Jurkat, Clone E6-1 (cell line): ENCODE measurements at regions not wholly inside any gene's neighbourhood (a gene's known extent, or its start where the extent isn't known, plus 50 kb on each side); places are given as distances from the start of the nearest gene placed in this dataset.
A peak's percentile ranks its signal among the peaks of the same experiment; 100 is the strongest.
"Not testable (repeated sequence)": the region's sequence is repeated elsewhere in the genome, so short reads cannot be mapped to it uniquely, and the experiment has no call there.

ENCODE experiments used
- DNase-seq: peaks from one replicate; pipeline ENCODE4 v3.0.0-alpha.2; 2011; ENCODE audit warnings: low read depth, low spot score
- H3K4me3 ChIP-seq: 2 replicates; pipeline ENCODE4 v1.5.1; 2011; ENCODE audit warnings: mild to moderate bottlenecking, low read length, control low read depth, moderate library complexity

GRCh38 chr1:199466961-199467360 lies 560.5 kb upstream of the NR5A2 start:
- DNase-seq = no peak
- H3K4me3 ChIP-seq = no peak overlapping the region

DNA sequence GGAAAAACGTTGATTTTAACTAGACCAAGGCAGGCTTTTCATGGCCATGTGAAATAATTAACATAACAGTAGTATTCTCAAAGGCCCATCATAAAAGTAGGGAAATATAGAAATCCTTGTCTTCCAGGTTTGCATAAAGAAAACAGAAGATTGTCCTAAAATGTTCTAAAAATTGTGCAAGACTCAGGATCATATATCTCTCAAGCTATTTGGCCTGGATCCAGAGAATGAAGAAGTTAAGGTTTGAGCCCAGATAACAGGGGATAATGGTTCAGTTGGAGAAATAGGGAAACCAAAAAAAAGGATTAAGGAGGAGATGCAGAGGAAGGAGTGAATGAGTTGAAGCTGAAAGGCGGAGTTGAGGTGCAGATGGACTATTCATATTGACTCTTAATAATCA lies 555.5 kb upstream of the NR5A2 start:
- H3K4me3 ChIP-seq = no peak overlapping the region
- no peak for DNase-seq

- DNase-seq = no peak
- no peak overlapping the region for H3K4me3 ChIP-seq
Observed at GRCh38 chr1:199472978-199473377, 554.5 kb upstream of the NR5A2 start.

- H3K4me3 ChIP-seq = no peak overlapping the region
- DNase-seq = no peak
Observed at GRCh38 chr1:199474738-199475137, 552.8 kb upstream of the NR5A2 start.

GRCh38 chr1:199482426-199482825 lies 545.1 kb upstream of the NR5A2 start:
- H3K4me3 ChIP-seq = no peak overlapping the region
- no peak for DNase-seq

DNA sequence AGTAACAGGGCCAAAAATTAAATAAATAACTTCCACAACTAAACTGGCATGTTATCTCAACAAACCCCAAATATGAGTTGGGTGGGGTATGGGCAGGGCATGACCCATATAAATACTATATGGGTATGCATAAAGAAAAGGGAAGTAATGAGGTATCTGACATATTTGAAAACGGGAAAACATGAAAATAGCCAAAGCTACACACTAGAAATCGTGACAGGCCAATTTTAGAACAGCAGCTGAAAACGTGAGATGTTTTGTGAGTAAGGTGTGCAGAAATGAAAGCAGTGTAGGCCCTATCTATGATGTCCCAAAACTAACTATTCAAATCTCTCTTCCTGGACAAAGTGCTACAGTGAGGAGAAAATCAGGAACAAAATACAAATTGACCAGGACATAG lies 537.9 kb upstream of the NR5A2 start:
- no peak overlapping the region for H3K4me3 ChIP-seq
- DNase-seq = no peak

GRCh38 chr1:199490769-199491527 lies 536.6 kb upstream of the NR5A2 start:
- no peak overlapping the region for H3K4me3 ChIP-seq
- no peak for DNase-seq

DNA sequence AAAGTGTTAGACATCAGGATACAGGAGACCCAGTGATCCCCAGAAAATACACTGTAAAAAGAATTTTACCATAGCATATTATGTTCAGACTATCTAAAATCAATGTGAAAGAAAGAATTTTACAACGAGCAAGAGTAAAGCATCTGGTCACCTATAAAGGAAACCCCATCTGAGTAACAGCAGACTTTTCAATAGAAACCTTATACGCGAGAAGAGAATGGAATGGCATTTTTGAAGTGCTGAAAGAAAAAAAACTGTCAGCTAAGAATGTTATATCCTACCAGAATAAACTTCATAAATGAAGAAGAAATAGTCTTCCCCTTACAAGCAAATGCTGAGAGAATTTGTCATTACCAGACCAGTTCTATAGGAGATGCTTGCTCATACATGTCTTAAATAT lies 532.1 kb upstream of the NR5A2 start:
- DNase-seq = no peak

DNA sequence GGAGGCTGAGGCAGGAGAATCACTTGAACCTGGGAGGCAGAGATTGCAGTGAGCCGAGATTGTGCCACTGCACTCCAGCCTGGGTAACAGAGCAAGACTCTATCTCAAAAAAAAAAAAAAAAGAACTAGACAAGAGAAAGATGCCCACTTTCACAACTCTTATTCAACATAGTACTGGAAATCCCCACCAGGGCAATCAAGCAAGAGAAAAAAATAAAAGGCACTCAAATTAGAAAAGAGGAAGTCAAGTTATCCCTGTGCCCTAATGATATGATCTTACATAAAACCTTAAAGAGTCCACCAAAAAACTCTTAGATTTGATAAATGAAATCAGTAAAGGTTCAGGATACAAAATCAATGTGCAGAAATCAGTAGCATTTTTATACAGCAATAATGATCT lies 528.7 kb upstream of the NR5A2 start:
- DNase-seq, H3K4me3 ChIP-seq: not testable (repeated sequence)

More for the DNA sequence above, 532.1 kb upstream of the NR5A2 start:
- no peak overlapping the region for H3K4me3 ChIP-seq

DNA sequence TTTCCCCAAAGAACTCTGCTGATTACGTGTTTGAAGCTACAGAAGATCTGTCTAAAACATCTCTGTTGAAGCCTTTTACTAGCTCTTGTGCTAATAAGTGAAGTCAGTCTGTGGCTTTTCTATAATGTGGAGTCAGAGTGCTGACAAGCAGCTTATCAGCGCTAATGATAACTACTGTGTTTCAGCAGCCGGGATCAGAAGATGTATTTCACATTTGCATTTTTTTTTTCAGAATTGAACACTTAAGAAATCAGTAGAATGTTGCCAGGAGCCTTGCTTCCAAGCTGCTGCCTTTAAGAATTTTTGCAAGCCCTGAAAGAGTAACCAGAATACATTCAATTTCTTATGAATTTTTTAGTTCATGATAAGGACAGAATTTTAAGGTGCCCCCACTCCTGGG lies 519.4 kb upstream of the NR5A2 start:
- H3K4me3 ChIP-seq = no peak overlapping the region
- DNase-seq = no peak

GRCh38 chr1:199508653-199509052 lies 518.9 kb upstream of the NR5A2 start:
- no peak for DNase-seq
- no peak overlapping the region for H3K4me3 ChIP-seq

GRCh38 chr1:199509456-199509855 lies 518.1 kb upstream of the NR5A2 start:
- no peak overlapping the region for H3K4me3 ChIP-seq
- no peak for DNase-seq

DNA sequence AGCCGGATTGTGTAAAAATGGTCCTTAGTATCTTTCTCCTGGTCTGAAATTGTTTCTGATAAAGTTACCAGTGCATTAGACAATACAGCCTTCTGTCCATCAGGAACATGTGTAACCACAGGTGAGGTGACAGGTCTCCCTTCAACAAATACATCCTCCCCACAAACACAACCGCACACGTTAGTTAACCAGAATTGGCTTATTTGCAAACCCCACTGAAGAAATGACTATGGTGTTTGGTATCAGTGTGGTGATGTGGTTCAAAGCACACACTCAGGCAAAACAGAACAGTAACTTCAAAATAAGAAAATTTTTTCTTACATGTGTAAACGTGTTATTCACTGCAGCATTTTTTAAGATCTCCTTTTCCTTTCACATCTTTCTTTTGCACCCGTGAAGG lies 517.2 kb upstream of the NR5A2 start:
- peak; percentile 9 for DNase-seq
- no peak overlapping the region for H3K4me3 ChIP-seq

- no peak overlapping the region for H3K4me3 ChIP-seq
- peak; percentile 16 for DNase-seq
Observed at GRCh38 chr1:199512037-199512710, 515.3 kb upstream of the NR5A2 start.

GRCh38 chr1:199515261-199515660 lies 512.2 kb upstream of the NR5A2 start:
- no peak overlapping the region for H3K4me3 ChIP-seq
- no peak for DNase-seq

DNA sequence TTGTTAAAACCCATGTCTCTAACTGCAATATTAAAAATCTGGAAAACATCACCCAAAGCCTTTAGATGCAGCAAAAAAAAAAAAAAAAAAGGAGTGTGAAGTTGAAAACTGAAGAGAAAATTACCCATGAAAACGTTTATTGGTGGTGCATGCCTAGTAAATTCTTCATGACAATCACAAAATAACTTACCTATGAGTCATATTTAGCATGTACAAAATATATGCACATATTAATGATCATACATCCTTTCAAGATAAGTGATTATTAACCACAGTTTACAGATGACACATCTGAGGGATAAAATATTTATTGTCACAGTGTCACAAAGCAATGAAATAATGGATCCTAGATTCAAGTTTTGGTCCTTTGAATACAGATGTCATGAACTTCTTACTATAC lies 505.2 kb upstream of the NR5A2 start:
- DNase-seq = no peak
- H3K4me3 ChIP-seq = no peak overlapping the region

DNA sequence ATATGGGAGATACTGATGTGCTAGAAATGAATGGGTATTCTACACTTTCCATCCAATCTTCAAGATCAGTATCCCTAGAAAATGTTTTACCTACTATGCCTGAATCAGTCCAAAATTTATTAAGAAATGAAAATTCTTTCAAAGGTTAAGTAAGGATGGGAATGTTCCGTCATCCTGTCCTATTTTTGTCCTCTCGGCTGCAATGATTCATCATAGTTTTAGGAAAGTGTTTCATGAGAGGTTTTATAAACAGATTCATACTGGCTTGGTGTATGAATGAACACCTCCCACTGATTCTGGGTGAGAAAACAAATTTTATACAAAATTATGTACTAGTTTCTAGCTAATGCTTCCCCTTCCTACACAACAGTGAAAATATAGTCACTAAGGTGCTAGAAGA lies 504.6 kb upstream of the NR5A2 start:
- H3K4me3 ChIP-seq = no peak overlapping the region
- no peak for DNase-seq

DNA sequence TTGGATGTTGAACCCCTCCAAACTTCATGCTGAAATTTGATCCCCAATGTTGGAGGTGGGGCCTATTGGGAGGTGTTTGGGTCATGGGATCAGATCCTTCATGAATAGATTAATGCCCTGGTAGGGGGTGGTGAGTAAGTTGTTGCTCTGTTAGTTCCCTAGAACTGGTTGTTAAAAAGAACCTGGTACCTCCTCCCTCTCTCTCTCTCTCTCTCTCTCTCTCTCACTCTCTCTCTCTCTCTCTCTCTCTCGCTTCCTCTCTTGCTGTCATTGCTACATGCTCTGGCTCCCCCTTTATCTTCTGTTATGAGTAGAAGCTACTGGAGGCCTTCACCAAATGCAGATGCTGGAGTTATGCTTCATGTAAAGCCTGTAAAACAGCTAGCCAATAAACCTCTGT lies 498.2 kb upstream of the NR5A2 start:
- H3K4me3 ChIP-seq = no peak overlapping the region
- DNase-seq = no peak

GRCh38 chr1:199533361-199533760 lies 494.1 kb upstream of the NR5A2 start:
- not testable (repeated sequence) for DNase-seq

DNA sequence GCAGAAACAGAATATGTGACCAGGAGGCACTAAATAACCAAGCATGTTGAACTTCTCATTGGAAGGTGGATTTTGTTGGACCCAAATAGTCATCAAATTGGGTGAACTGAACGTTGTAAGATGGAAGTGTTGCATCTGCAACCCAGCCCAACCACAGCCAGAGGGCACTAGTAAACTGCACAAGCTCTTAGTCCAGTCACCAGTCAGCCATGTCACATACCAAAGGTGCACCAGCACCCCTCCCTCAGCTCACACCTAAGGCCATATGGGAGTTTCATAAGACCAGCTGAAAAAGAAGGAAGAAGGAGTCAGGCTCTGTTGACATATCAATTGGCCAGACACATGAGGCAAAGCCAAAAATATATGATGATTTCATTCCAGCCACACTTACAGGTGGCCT lies 481.7 kb upstream of the NR5A2 start:
- no peak overlapping the region for H3K4me3 ChIP-seq
- DNase-seq = no peak

More at GRCh38 chr1:199533361-199533760, 494.1 kb upstream of the NR5A2 start:
- not testable (repeated sequence) for H3K4me3 ChIP-seq

GRCh38 chr1:199546323-199546722 lies 481.2 kb upstream of the NR5A2 start:
- DNase-seq = no peak
- no peak overlapping the region for H3K4me3 ChIP-seq
